ENCODE measurements at regions not wholly inside any gene's neighbourhood (a gene's known extent, or its start where the extent isn't known, plus 50 kb on each side); places are given as distances from the start of the nearest gene placed in this dataset.

DNA sequence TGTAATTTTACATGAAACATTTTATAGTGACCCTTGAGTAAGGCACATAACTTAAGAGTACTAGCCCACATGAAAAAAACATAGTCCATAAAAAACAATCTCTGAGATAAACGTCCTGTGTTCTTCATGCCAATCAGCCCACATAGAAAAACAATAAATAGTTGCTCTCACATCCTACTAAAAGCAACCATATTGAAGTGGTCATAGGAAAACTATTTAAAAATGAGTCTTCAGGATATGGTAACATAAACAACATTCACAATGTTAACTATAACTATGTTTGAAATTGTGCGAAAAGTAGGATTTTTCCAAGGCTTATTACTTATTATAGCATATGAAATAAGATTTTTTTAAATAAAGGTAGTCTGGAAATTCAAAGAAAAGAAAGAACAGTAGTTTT, 77.1 kb upstream of the EPHA5 start:
- intact Hi-C loops (cut with micrococcal nuclease; ENCODE audit: unreplicated experiment) (no loop called here), in situ Hi-C loops (cut with HindIII; ENCODE audit: extremely low pct_ligation_motif_present, low pct_unique_long_range_greater_than_20kb) (no loop called here)
- FAIRE-seq (no peak), DNase-seq (ENCODE audit: low spot score) (no peak), ATAC-seq (no peak)
- ChIA-PET CTCF (ENCODE audit: low intra/inter-chr PET ratio, low total read pairs) (no interaction called here), POLR2A (no interaction called here)
- WGBS (ENCODE audit: low lambda C conversion rate): 2% methylated on average over 2 of the region's 2 CpGs
- no TSS peak for BruUV-seq (replicated peaks)
- Histone ChIP-seq H3K27ac (ENCODE audit: extremely low read length, insufficient read depth, low read length) (no peak overlapping the region), H3K9ac (ENCODE audit: insufficient read depth, low read depth, low read length) (no peak overlapping the region), H2AFZ (ENCODE audit: low read length) (no peak overlapping the region), H3K27me3 (ENCODE audit: control insufficient read depth in 1 of 2, insufficient read depth in 2 of 2, low read length in 2 of 2) (no peaks in the 10 kb centered on the region; a peak in 1 of 5 replicates), H4K20me1 (ENCODE audit: insufficient read depth, low read length) (no peaks in the 10 kb centered on the region), H3K9me3 (ENCODE audit: low read length) (no peaks in the 10 kb centered on the region), H3K36me3 (replicated peaks in 1 of 2; ENCODE audit: control insufficient read depth in 1 of 2, insufficient read depth in 2 of 2, low read length in 2 of 2) (no peaks in the 10 kb centered on the region), H3K4me1 (ENCODE audit: insufficient read depth, low read length) (no peaks in the 10 kb centered on the region), H3K4me3 (replicated peaks in 1 of 3; ENCODE audit: insufficient read depth in 1 of 3, low read depth in 2 of 3, low read length in 3 of 3) (no peak overlapping the region), H3K79me2 (ENCODE audit: insufficient read depth, low read length) (no peaks in the 10 kb centered on the region), H3K4me2 (ENCODE audit: low read depth, low read length) (no peak overlapping the region)
- no peak for TF ChIP-seq ZNF468 (CRISPR knock-in tag; IDR thresholded peaks at IDR 0.05)
- TF ChIP-seq, protein P1, sequence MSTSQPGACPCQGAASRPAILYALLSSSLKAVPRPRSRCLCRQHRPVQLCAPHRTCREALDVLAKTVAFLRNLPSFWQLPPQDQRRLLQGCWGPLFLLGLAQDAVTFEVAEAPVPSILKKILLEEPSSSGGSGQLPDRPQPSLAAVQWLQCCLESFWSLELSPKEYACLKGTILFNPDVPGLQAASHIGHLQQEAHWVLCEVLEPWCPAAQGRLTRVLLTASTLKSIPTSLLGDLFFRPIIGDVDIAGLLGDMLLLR (CRISPR knock-in tag; IDR thresholded peaks at IDR 0.05): no peak
- TF ChIP-seq ZNF12 (CRISPR knock-in tag; IDR thresholded peaks at IDR 0.05): no peak
- TF ChIP-seq, protein P2, sequence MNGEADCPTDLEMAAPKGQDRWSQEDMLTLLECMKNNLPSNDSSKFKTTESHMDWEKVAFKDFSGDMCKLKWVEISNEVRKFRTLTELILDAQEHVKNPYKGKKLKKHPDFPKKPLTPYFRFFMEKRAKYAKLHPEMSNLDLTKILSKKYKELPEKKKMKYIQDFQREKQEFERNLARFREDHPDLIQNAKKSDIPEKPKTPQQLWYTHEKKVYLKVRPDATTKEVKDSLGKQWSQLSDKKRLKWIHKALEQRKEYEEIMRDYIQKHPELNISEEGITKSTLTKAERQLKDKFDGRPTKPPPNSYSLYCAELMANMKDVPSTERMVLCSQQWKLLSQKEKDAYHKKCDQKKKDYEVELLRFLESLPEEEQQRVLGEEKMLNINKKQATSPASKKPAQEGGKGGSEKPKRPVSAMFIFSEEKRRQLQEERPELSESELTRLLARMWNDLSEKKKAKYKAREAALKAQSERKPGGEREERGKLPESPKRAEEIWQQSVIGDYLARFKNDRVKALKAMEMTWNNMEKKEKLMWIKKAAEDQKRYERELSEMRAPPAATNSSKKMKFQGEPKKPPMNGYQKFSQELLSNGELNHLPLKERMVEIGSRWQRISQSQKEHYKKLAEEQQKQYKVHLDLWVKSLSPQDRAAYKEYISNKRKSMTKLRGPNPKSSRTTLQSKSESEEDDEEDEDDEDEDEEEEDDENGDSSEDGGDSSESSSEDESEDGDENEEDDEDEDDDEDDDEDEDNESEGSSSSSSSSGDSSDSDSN (CRISPR knock-in tag; IDR thresholded peaks at IDR 0.05): no peak
- no peak for TF ChIP-seq ZFAT (CRISPR knock-in tag; conservative IDR thresholded peaks at IDR 0.05)
- no peak for TF ChIP-seq TAF1 (CRISPR knock-in tag; IDR thresholded peaks at IDR 0.05)
- no peak for TF ChIP-seq ZNF263 (CRISPR knock-in tag; IDR thresholded peaks at IDR 0.05)
- TF ChIP-seq, protein P3, sequence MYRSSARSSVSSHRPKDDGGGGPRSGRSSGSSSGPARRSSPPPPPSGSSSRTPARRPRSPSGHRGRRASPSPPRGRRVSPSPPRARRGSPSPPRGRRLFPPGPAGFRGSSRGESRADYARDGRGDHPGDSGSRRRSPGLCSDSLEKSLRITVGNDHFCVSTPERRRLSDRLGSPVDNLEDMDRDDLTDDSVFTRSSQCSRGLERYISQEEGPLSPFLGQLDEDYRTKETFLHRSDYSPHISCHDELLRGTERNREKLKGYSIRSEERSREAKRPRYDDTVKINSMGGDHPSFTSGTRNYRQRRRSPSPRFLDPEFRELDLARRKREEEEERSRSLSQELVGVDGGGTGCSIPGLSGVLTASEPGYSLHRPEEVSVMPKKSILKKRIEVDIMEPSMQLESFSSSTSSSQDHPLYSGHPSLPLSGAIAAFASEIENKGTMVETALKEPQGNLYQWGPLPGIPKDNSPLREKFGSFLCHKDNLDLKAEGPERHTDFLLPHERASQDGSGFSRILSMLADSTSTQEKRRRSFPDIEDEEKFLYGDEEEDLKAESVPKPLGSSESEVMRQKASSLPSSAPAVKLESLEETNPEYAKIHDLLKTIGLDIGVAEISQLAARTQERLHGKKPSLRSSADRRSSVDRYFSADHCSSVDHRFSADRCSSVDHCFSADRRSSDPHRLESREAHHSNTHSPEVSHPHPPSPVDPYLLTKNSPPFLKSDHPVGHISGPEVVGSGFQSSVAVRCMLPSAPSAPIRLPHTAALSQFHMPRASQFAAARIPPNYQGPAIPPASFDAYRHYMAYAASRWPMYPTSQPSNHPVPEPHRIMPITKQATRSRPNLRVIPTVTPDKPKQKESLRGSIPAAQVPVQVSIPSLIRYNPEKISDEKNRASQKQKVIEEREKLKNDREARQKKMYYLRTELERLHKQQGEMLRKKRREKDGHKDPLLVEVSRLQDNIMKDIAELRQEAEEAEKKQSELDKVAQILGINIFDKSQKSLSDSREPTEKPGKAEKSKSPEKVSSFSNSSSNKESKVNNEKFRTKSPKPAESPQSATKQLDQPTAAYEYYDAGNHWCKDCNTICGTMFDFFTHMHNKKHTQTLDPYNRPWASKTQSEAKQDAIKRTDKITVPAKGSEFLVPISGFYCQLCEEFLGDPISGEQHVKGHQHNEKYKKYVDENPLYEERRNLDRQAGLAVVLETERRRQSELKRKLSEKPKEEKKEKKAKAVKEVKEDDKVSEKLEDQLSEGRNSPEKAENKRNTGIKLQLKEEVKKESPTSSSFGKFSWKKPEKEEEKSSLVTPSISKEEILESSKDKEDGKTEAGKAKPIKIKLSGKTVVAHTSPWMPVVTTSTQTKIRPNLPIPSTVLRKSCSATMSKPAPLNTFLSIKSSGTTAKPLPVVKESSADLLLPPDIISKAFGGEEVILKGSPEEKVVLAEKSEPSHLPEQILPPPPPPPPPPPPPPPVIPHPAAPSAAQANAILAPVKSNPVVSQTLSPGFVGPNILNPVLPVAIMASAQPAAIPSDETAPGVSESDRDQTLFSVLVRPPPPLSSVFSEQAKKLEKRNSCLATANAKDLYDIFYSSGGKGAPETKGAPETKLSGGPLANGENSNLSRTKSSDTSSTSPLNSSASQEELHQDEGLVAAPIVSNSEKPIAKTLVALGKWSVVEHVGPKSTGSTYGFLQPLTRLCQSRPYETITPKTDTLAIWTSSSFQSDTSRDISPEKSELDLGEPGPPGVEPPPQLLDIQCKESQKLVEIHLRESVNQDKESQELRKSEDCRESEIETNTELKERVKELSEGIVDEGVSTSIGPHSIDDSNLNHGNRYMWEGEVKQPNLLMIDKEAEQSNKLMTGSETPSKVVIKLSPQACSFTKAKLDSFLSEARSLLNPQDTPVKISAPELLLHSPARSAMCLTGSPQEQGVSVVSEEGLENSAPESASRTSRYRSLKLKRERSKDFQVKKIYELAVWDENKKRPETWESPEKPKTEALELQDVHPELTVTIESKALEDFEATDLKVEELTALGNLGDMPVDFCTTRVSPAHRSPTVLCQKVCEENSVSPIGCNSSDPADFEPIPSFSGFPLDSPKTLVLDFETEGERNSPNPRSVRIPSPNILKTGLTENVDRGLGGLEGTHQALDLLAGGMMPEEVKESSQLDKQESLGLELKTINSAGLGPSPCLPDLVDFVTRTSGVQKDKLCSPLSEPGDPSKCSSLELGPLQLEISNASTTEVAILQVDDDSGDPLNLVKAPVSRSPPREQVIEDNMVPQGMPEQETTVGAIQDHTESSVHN (CRISPR knock-in tag; IDR thresholded peaks at IDR 0.05): no peak
- no peak for TF ChIP-seq ZFP41 (CRISPR knock-in tag; IDR thresholded peaks at IDR 0.05; ENCODE audit: borderline replicate concordance)
- TF ChIP-seq, protein P4, sequence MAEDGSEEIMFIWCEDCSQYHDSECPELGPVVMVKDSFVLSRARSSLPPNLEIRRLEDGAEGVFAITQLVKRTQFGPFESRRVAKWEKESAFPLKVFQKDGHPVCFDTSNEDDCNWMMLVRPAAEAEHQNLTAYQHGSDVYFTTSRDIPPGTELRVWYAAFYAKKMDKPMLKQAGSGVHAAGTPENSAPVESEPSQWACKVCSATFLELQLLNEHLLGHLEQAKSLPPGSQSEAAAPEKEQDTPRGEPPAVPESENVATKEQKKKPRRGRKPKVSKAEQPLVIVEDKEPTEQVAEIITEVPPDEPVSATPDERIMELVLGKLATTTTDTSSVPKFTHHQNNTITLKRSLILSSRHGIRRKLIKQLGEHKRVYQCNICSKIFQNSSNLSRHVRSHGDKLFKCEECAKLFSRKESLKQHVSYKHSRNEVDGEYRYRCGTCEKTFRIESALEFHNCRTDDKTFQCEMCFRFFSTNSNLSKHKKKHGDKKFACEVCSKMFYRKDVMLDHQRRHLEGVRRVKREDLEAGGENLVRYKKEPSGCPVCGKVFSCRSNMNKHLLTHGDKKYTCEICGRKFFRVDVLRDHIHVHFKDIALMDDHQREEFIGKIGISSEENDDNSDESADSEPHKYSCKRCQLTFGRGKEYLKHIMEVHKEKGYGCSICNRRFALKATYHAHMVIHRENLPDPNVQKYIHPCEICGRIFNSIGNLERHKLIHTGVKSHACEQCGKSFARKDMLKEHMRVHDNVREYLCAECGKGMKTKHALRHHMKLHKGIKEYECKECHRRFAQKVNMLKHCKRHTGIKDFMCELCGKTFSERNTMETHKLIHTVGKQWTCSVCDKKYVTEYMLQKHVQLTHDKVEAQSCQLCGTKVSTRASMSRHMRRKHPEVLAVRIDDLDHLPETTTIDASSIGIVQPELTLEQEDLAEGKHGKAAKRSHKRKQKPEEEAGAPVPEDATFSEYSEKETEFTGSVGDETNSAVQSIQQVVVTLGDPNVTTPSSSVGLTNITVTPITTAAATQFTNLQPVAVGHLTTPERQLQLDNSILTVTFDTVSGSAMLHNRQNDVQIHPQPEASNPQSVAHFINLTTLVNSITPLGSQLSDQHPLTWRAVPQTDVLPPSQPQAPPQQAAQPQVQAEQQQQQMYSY (CRISPR knock-in tag; IDR thresholded peaks at IDR 0.05): no peak
- no peak for TF ChIP-seq CC2D1A (CRISPR knock-in tag; IDR thresholded peaks at IDR 0.05)

Data from HepG2 (cell line).